Hematopoietic multipotent progenitor cell treated with erythropoietin and hydrocortisone succinate and interleukin-3 and kit ligand, for 4 days (in vitro differentiated cells): ENCODE measurements at regions not wholly inside any gene's neighbourhood (a gene's known extent, or its start where the extent isn't known, plus 50 kb on each side); places are given as distances from the start of the nearest gene placed in this dataset.

Experiments
- DNase-seq: peaks from one replicate; pipeline ENCODE4 v3.0.0-alpha.2; 2015

- no peak for DNase-seq
Measured at GRCh38 chr16:6177616-6178180, 1080.1 kb upstream of the EEF2KMT start.

DNA sequence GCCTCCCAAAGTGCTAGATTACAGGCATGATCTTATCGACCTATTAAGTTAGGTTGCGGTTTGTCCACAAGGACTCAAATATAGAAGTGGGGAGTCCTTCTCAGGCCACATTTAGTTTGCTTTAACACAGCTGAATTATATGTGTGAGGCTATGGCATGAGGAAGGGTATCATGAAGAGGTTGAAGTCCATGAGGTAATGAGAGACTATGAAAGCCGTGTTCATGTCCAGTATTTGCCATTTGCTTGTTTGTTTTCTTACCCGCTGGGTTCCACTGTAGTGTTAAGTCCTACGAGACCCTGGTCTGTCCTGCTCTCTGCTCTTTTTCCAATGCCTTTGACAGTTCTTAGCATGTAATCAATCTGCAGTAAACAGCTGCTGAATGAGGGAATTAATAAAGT lies 1072.4 kb upstream of the EEF2KMT start:
- no peak for DNase-seq

DNA sequence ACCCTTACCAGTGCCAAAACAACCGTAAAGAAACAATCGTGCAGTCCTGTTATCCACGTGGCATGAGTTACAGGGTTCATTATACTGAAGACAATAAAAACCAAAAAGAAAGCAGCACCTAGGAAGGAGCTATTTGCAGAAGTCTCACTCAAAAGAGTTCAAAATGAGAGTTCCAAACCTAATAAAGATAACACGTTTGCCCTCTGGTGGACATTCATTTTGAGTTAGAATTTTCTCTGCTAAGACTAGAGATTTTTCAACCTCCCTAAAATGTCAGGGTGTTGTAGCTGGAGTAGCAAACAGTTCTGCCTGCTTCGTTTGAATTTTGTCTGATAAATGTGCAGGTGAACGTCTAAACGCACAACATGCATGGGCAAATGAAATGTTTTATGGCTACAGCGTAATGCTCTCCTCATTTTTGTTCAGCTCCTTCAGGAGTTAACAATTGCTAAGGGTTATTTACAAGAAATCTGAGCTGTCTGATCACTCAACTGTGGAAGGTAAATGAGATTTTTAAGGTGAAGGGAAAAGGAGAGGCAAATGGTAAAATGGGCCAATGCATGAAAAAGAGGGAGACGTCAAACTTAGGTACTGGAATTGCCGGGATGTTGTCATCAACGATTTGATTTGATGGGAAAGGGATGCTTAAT lies 1067.9 kb upstream of the EEF2KMT start:
- peak; percentile 1 for DNase-seq

GRCh38 chr16:6160871-6161270 lies 1063.3 kb upstream of the EEF2KMT start:
- no peak for DNase-seq

- no peak for DNase-seq
Measured at GRCh38 chr16:6160303-6160702, 1062.7 kb upstream of the EEF2KMT start.

DNA sequence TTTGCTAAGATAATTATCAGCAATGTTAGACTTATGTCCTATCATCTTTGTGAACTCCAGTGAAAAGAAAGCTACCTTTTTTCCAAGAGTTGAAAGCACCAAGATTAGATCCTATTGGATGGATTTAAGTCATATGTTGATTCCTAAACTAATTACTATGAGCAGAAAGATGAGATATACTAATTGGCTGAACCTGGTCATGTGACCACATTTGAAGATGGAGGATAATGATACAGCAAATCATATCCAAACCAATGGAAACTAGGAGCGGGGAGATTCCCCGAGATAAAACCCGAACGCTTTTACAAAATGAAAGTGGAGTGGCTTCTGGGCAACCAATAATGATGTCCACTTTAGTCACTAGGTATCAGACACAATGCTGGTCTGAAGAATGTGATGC lies 1060.2 kb upstream of the EEF2KMT start:
- no peak for DNase-seq

GRCh38 chr16:6155271-6155670 lies 1057.7 kb upstream of the EEF2KMT start:
- DNase-seq, result no peak

DNA sequence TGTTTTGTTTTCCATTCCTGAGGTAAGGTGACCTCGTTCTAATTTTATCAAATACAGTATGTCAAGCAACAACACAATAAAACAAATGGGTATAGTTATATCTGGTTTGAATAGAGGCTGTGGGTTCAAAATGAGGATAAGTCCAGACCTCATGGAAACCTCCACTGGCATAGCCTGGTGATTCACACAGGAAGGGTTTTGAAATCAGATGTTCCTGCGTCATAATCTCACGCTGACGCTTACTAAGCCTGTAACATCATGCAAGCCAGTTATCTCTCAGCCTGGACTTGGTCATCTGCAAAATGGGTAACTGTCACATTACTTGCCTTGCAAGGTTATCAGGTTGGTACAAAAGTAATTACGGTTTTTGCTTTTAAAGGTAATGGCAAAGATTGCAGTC lies 1056.3 kb upstream of the EEF2KMT start:
- DNase-seq, result no peak

DNA sequence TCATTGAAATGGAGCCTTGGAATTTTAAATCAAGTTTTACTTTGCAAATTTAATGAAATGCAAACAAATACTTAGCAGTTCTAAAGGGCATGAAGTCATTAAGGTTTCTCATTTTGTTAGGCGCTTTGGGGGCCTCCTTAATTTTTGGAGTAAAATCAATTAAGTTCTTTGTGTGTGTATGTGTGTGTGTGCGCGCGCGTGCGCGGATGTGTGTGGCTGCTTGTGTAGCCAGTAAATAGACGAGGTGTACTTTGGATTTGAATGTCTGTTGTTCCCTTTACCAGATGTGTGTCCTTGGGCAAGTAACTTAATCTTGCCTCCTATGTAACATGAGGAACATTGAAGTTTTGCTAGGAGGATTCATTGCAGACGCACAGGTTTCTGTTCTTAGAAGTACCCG lies 1051.4 kb upstream of the EEF2KMT start:
- no peak for DNase-seq

DNA sequence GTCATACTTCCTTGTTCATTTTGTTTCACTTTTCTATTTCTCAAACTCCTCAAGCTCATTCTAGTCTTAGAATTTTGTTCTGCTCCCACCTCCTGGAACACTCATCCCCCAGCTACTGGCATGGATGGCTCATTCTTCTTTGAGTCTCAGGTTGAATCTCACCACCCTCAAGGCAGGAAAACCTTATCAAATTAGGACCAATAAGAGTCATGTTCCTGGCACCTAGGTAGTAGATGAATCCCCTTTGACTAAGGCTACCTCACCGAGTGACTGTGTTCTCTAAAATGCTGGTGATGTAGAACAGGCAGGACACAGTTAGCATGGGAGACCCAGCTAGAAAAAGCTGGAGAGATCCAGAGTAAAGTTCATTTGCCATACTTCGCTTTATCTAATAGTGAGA lies 1050.8 kb upstream of the EEF2KMT start:
- no peak for DNase-seq

DNA sequence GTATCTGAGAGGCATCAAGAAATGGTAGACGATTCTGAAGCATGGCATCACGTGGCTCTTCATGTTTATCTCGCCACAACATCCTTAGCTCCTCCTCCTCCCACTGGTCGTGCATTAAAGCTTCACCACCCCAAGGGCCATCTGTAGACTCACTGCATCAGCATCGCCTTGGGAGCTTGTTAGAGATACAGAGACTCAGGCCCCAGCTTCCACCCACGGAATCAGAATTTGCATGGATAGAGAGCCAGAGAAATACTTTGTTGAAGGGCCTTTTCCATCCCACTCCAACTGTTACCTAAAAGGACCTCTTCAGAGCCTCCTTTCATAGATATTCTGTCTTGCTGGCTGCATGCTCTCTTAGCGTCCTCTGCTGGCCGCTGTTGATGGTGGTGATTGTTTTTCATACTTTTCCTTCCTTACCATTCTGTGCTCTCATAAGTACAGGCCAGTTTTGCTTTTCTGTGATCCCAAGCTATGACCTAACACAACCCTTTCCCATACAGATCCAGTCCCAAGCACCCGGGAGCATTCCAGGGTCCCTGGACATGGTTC lies 1049.4 kb upstream of the EEF2KMT start:
- DNase-seq, result no peak

GRCh38 chr16:6146356-6146755 lies 1048.8 kb upstream of the EEF2KMT start:
- DNase-seq, result no peak

DNA sequence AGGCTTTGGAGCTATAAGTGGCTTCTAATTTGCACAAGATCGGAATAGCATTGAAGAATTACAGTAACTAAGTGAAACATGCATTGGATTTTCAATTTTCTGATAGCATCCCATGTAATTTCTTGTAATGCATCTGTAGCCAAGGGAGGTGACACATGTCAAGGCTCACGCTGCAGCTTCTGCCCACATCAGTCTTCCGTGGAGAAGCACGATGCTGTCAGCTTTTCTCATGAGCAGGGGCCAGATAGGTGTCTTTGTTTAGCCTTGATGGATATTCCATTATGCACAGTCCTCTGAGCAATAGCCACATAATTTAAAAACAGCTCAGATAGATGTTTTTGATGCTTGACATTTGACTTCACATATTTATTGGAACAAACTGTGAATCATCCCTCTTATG lies 1046.9 kb upstream of the EEF2KMT start:
- no peak for DNase-seq

- DNase-seq, result no peak
Measured at GRCh38 chr16:6143020-6143419, 1045.4 kb upstream of the EEF2KMT start.

- DNase-seq, result no peak
Measured at GRCh38 chr16:6133009-6133557, 1035.5 kb upstream of the EEF2KMT start.

- DNase-seq, result no peak
Measured at GRCh38 chr16:6132121-6132520, 1034.5 kb upstream of the EEF2KMT start.

- DNase-seq, result no peak
Measured at GRCh38 chr16:6131526-6132050, 1034.0 kb upstream of the EEF2KMT start.

GRCh38 chr16:6125483-6126259 lies 1028.1 kb upstream of the EEF2KMT start:
- no peak for DNase-seq

GRCh38 chr16:6124136-6124535 lies 1026.5 kb upstream of the EEF2KMT start:
- DNase-seq, result no peak

DNA sequence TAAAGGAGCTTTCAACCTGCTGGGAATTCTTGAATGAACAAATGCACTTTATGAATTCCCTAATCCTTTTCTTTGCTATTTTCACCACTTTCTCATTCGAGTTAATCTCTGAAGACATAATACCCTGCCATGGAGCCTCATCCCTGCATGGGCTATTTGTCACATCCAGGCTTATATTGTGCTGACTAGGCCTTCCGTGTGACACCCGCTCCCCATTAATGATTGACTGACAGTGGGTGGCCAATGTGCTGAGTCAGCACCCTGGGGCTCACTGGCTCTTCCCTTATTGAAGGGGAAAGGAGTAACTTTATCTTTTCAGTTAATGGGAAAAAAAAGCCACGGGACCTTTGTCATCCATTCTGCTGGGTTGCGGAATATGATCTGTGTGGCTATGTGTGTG lies 1024.8 kb upstream of the EEF2KMT start:
- no peak for DNase-seq

DNA sequence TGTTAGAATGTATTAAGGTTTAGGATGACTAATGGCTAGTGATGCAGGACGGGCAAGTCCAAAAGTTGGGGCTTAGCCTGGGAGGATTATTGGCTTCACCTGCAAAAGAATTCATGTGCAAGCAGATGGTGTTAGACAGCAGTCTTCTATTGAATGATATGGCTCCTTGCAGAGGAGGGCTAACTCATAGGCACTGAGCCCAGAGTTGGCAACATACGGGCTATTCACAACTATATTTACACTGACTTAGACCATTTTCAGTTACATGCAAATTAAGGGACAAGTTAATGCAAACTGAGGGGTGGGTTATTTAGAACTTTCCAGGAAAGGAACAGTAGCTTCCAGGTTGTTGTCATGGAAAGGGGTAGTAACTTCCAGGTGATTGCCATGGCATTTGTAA lies 1017.1 kb upstream of the EEF2KMT start:
- no peak for DNase-seq

DNA sequence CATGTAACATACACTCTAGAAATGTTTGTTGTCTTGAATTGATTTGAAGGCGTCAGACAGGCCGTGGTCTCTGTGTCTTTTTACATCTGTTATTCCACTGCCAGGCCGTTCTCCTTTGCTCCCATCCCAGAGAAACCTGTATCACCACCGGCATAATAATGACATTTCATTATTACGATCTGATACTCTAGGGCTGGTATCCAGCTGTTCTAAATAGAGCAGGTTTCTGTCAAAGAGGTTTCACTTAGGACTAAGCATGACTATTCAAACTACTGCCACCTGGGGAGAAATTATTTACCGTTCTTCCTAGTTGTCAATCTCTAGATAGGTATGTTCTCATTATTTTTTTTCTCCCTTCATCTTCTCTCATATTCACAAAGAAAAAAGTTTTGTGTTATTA lies 1016.2 kb upstream of the EEF2KMT start:
- DNase-seq, result no peak

DNA sequence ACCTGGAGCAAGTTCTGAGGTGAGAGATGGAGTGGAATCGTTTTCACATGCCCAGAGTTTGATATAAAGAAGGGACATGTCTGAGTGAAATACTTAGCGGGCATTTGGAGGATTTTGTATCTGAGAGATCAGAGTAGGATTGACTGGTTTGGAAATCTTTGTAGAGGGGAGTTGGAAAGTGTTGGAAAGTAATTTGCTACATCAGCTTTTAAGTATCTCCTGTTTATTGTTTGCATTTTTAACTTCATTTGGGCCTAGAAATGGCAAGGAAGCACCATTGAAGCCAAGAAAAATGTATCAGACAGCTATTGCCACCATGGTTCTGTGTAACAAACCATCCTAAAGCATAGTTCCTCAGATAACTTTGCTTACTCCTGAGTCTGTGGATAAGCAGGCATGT lies 1015.1 kb upstream of the EEF2KMT start:
- DNase-seq, result no peak

- no peak for DNase-seq
Measured at GRCh38 chr16:6111390-6111789, 1013.8 kb upstream of the EEF2KMT start.
